Neural progenitor cell (in vitro differentiated cells): ENCODE measurements at regions not wholly inside any gene's neighbourhood (a gene's known extent, or its start where the extent isn't known, plus 50 kb on each side); places are given as distances from the start of the nearest gene placed in this dataset.

ENCODE experiments used
- DNase-seq: peaks from one replicate; pipeline ENCODE4 v3.0.0-alpha.2; 2016; ENCODE audit warnings: low spot score
- H2AFZ ChIP-seq: fragments of 200-600 bp; sonication (generic); replicated peaks from 2 replicates; pipeline ENCODE4 v1.6.1; 2016; ENCODE audit warnings: antibody characterized with exemption
- H3F3A ChIP-seq: fragments of 200-600 bp; sonication (generic); 2 replicates; pipeline ENCODE4 v1.6.1; 2016; ENCODE audit warnings: antibody characterized with exemption, low read depth
- H3K27ac ChIP-seq: fragments of 200-600 bp; sonication (generic); 2 replicates; pipeline ENCODE4 v1.5.1; 2016; ENCODE audit warnings: mild to moderate bottlenecking
- H3K27me3 ChIP-seq: fragments of 200-600 bp; sonication (generic); 2 replicates; pipeline ENCODE4 v1.6.1; 2016; ENCODE audit warnings: mild to moderate bottlenecking, moderate library complexity
- H3K36me3 ChIP-seq: fragments of 200-600 bp; sonication (generic); 2 replicates; pipeline ENCODE4 v1.5.1; 2016
- H3K4me1 ChIP-seq: fragments of 200-600 bp; sonication (generic); 2 replicates; pipeline ENCODE4 v1.6.1; 2016; ENCODE audit warnings: mixed run types
- H3K4me2 ChIP-seq: fragments of 200-600 bp; sonication (generic); 2 replicates; pipeline ENCODE4 v1.6.1; 2016
- H3K4me3 ChIP-seq: fragments of 200-600 bp; sonication (generic); 2 replicates; pipeline ENCODE4 v1.5.1; 2016
- H3K79me2 ChIP-seq: fragments of 200-600 bp; sonication (generic); 2 replicates; pipeline ENCODE4 v1.6.1; 2016; ENCODE audit warnings: low read depth
- H3K9ac ChIP-seq: fragments of 200-600 bp; sonication (generic); 2 replicates; pipeline ENCODE4 v1.6.1; 2016
- H3K9me3 ChIP-seq: fragments of 200-600 bp; sonication (generic); 2 replicates; pipeline ENCODE4 v1.5.1; 2016; ENCODE audit warnings: low read depth
- H4K20me1 ChIP-seq: fragments of 200-600 bp; sonication (generic); 2 replicates; pipeline ENCODE4 v1.6.1; 2016; ENCODE audit warnings: low read depth
- H3K27ac Mint-ChIP-seq: 3 replicates; pipeline ENCODE4 v1.8.0; 2021; ENCODE audit warnings: mixed read lengths
- H3K27me3 Mint-ChIP-seq: 2 replicates; pipeline ENCODE4 v1.8.0; 2022; ENCODE audit warnings: low read depth, mild to moderate bottlenecking, inconsistent platforms, moderate library complexity, mixed read lengths; ENCODE audit not compliant: insufficient read depth
- H3K36me3 Mint-ChIP-seq: 3 replicates; pipeline ENCODE4 v1.8.0; 2021; ENCODE audit warnings: mixed read lengths
- H3K4me1 Mint-ChIP-seq: 3 replicates; pipeline ENCODE4 v1.8.0; 2021; ENCODE audit warnings: mixed read lengths
- H3K4me3 Mint-ChIP-seq: 3 replicates; pipeline ENCODE4 v1.8.0; 2021; ENCODE audit warnings: mild to moderate bottlenecking, moderate library complexity, mixed read lengths
- H3K9me3 Mint-ChIP-seq: 3 replicates; pipeline ENCODE4 v1.8.0; 2020; ENCODE audit warnings: mixed read lengths
- EZH2 ChIP-seq: fragments of 200-600 bp; sonication (generic); IDR thresholded peaks from 2 replicates; pipeline ENCODE4 v1.6.1; 2017; ENCODE audit warnings: antibody characterized with exemption, mild to moderate bottlenecking, moderate library complexity
- EZH2phosphoT487 ChIP-seq: fragments of 200-600 bp; sonication (generic); IDR thresholded peaks from 2 replicates; pipeline ENCODE4 v1.6.1; 2017; ENCODE audit warnings: antibody characterized with exemption
- TF ChIP-seq, protein P1 (sequence below): fragments of 200-600 bp; sonication (generic); IDR thresholded peaks from 2 replicates; pipeline ENCODE4 v1.5.1; 2017; ENCODE audit warnings: antibody characterized with exemption, mild to moderate bottlenecking

DNA sequence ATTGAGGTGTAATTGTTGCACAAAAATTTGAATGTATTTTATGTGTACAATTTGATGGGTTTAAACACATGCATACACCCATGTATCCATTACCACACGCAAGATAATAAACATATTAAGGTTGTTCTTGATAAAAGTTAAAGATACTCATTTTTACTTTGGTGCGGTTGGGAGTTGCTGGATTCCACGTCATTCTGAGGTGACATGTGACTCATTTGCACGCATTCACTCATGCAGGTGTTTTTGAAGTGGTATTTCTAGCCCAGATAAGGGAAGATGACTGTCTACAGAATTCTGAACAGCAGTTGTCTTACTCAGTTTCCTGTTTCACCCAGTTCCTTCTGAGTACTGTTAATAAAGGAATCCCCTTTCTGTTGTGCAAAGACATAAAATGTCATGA lies 142.0 kb downstream of the RTL3 start:
- Mint-ChIP-seq H3K4me1 (peaks cover 17% of the 10 kb centered on the region), H3K4me3 (no peak overlapping the region), H3K27me3 (no peaks in the 10 kb centered on the region), H3K9me3 (peaks cover 7% of the 10 kb centered on the region), H3K36me3 (no peaks in the 10 kb centered on the region), H3K27ac (no peak overlapping the region)
- H3K79me2 ChIP-seq, result no peaks in the 10 kb centered on the region
- no peak overlapping the region for H3K4me2 ChIP-seq
- H3K27me3 ChIP-seq, result no peaks in the 10 kb centered on the region
- no peak overlapping the region for H2AFZ ChIP-seq
- H3K9ac ChIP-seq, result no peak overlapping the region
- DNase-seq, result no peak
- H3K4me3 ChIP-seq, result no peak overlapping the region
- no peaks in the 10 kb centered on the region for H4K20me1 ChIP-seq
- no peak overlapping the region for H3K27ac ChIP-seq
- no peak for TF ChIP-seq EZH2
- TF ChIP-seq, protein P1, sequence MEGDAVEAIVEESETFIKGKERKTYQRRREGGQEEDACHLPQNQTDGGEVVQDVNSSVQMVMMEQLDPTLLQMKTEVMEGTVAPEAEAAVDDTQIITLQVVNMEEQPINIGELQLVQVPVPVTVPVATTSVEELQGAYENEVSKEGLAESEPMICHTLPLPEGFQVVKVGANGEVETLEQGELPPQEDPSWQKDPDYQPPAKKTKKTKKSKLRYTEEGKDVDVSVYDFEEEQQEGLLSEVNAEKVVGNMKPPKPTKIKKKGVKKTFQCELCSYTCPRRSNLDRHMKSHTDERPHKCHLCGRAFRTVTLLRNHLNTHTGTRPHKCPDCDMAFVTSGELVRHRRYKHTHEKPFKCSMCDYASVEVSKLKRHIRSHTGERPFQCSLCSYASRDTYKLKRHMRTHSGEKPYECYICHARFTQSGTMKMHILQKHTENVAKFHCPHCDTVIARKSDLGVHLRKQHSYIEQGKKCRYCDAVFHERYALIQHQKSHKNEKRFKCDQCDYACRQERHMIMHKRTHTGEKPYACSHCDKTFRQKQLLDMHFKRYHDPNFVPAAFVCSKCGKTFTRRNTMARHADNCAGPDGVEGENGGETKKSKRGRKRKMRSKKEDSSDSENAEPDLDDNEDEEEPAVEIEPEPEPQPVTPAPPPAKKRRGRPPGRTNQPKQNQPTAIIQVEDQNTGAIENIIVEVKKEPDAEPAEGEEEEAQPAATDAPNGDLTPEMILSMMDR, result no peak
- TF ChIP-seq EZH2phosphoT487, result no peak
- no peaks in the 10 kb centered on the region for H3K36me3 ChIP-seq
- peaks cover 7% of the 10 kb centered on the region for H3K4me1 ChIP-seq
- peaks cover 24% of the 10 kb centered on the region for H3F3A ChIP-seq
- H3K9me3 ChIP-seq, result peaks cover 7% of the 10 kb centered on the region

DNA sequence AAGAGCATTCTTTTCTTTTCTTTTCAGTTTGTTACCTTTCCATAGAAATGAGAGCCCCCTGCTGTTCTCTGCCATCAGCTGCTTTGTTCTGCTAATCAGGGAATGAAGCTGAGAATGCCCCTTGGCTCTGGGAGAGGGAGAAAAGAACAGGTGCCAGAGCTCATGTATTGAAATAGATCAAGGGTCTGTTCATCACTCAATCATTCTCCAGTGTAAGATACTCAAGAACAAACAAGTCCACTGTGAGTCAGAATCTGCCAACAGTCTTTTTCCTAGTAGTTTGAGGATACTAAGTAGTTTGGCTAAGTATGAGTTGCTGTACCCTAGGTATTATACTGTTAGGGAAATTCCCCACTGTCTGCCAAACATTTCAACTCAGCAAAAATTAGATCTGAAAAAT lies 144.3 kb downstream of the RTL3 start:
- H3K36me3 Mint-ChIP-seq, result no peaks in the 10 kb centered on the region
- H3K27ac ChIP-seq, result peak overlapping the region; percentile 93

DNA sequence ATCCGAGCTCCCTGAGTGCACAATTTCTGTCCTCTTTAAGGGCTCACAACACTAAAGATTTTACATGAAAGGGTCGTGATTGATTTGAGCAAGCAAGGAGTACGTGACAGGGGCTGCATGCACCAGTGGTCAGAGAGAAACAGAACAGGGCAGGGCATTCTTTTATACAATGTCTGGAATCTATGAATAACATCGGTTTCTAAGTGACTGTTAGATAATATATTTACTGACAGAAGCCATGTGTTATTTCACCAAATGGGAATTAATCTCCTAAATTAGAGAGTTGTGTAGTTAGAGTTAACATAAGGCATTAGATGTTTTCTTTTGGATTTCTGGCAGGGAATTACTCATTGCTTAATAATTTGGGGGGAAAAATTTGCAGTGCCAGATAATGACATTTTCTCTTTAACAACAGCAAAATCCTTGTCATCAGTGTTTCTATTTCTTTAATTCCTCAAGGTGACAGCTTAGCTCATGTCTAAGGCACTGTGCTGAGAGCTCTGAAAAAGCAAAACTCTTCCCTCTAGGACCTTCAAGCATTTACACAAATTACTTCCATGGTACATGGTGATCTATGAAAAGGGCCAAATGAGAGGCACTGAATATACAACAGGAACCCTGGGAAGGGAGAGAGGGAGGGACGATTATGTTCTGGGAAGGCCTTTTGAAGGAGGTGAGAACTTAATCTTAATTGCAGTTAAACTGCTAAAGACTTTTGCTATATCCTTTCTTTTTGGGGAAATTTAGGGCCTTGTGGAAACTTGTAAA lies 145.0 kb downstream of the RTL3 start:
- peaks cover 13% of the 10 kb centered on the region for H3K9me3 Mint-ChIP-seq
- H3K4me3 Mint-ChIP-seq, result no peak overlapping the region
- DNase-seq, result peak; percentile 13
- no peaks in the 10 kb centered on the region for H3K36me3 ChIP-seq
- H3K4me3 ChIP-seq, result no peak overlapping the region
- no peak for TF ChIP-seq EZH2
- TF ChIP-seq EZH2phosphoT487, result no peak
- TF ChIP-seq, protein P1, result no peak
- H3K4me2 ChIP-seq, result peak overlapping the region; percentile 39
- no peaks in the 10 kb centered on the region for H4K20me1 ChIP-seq
- peaks cover 17% of the 10 kb centered on the region for H3K4me1 Mint-ChIP-seq
- no peak overlapping the region for H3K9ac ChIP-seq
- no peaks in the 10 kb centered on the region for H3K27me3 ChIP-seq
- peaks cover 7% of the 10 kb centered on the region for H3K4me1 ChIP-seq
- peak overlapping the region; percentile 61 for H3K27ac Mint-ChIP-seq
- no peak overlapping the region for H2AFZ ChIP-seq
- H3K36me3 Mint-ChIP-seq, result no peaks in the 10 kb centered on the region
- H3K9me3 ChIP-seq, result peaks cover 10% of the 10 kb centered on the region
- H3F3A ChIP-seq, result peaks cover 24% of the 10 kb centered on the region
- peaks cover 2% of the 10 kb centered on the region for H3K27me3 Mint-ChIP-seq
- peak overlapping the region; percentile 93 for H3K27ac ChIP-seq
- H3K79me2 ChIP-seq, result no peaks in the 10 kb centered on the region

More for the DNA sequence above, 144.3 kb downstream of the RTL3 start:
- peaks cover 24% of the 10 kb centered on the region for H3F3A ChIP-seq
- peaks cover 7% of the 10 kb centered on the region for H3K4me1 ChIP-seq
- no peak for TF ChIP-seq EZH2phosphoT487
- TF ChIP-seq, protein P1, result no peak
- TF ChIP-seq EZH2, result no peak
- no peaks in the 10 kb centered on the region for H3K36me3 ChIP-seq
- DNase-seq, result peak; percentile 76
- Mint-ChIP-seq H3K4me1 (peaks cover 17% of the 10 kb centered on the region), H3K27ac (no peak overlapping the region), H3K4me3 (no peak overlapping the region), H3K27me3 (no peaks in the 10 kb centered on the region), H3K9me3 (peaks cover 13% of the 10 kb centered on the region)
- no peaks in the 10 kb centered on the region for H4K20me1 ChIP-seq
- no peak overlapping the region for H3K4me2 ChIP-seq
- H3K4me3 ChIP-seq, result no peak overlapping the region
- no peaks in the 10 kb centered on the region for H3K79me2 ChIP-seq
- no peak overlapping the region for H2AFZ ChIP-seq
- H3K9ac ChIP-seq, result no peak overlapping the region
- H3K27me3 ChIP-seq, result no peaks in the 10 kb centered on the region
- H3K9me3 ChIP-seq, result peaks cover 10% of the 10 kb centered on the region
